OCI-LY7 (cell line): ENCODE measurements at regions not wholly inside any gene's neighbourhood (a gene's known extent, or its start where the extent isn't known, plus 50 kb on each side); places are given as distances from the start of the nearest gene placed in this dataset.

ENCODE experiments used
- BruUV-seq: library from RNA; stranded (reverse); fragments of 400-500 nt; replicated peaks from 2 replicates; lab custom pipeline; 2021; lab: Mats Ljungman, UMichigan
- CTCF ChIA-PET: fragments of 300-600 bp; sonication (Branson Sonifier 250); formaldehyde crosslinking; loops from one replicate; lab custom pipeline; 2022; ENCODE audit warnings: antibody characterized with exemption; ENCODE audit not compliant: unreplicated experiment; lab: Charles Lee
- POLR2A ChIA-PET: fragments of 300-600 bp; sonication (Branson Sonifier 250); formaldehyde crosslinking; loops from one replicate; lab custom pipeline; 2022; ENCODE audit warnings: antibody characterized with exemption; lab: Charles Lee
- DNase-seq: peaks from one replicate; pipeline ENCODE4 v3.0.0-alpha.2; 2015; ENCODE audit warnings: low spot score
- H2AFZ ChIP-seq: fragments of 200-600 bp; sonication (generic), shearing (Covaris generic); 2 replicates; pipeline ENCODE4 v1.6.1; 2014; ENCODE audit warnings: mild to moderate bottlenecking, antibody characterized with exemption, low read length, moderate library complexity
- H3K27ac ChIP-seq: fragments of 200-600 bp; sonication (generic); 2 replicates; pipeline ENCODE4 v1.5.1; 2014; ENCODE audit warnings: mixed run types, low read depth, mild to moderate bottlenecking, moderate library complexity, low read length, inconsistent platforms; ENCODE audit not compliant: poor library complexity, severe bottlenecking
- H3K36me3 ChIP-seq: fragments of 200-600 bp; sonication (generic); 2 replicates; pipeline ENCODE4 v1.6.1; 2014; ENCODE audit warnings: mild to moderate bottlenecking, antibody characterized with exemption, low read length, moderate library complexity, mixed read lengths; ENCODE audit not compliant: insufficient read depth
- H3K4me1 ChIP-seq: fragments of 200-600 bp; sonication (generic); 2 replicates; pipeline ENCODE4 v1.5.1; 2014; ENCODE audit warnings: mild to moderate bottlenecking, low read length; ENCODE audit not compliant: insufficient read depth, poor library complexity, severe bottlenecking
- H3K4me2 ChIP-seq: fragments of 200-600 bp; sonication (generic); 2 replicates; pipeline ENCODE4 v1.6.1; 2014; ENCODE audit warnings: mild to moderate bottlenecking, low read length
- H3K4me3 ChIP-seq: fragments of 200-600 bp; sonication (generic); 2 replicates; pipeline ENCODE4 v1.5.1; 2014; ENCODE audit warnings: mild to moderate bottlenecking, low read depth, low read length; ENCODE audit not compliant: poor library complexity, severe bottlenecking
- H3K79me2 ChIP-seq: fragments of 200-600 bp; sonication (generic); 2 replicates; pipeline ENCODE4 v1.6.1; 2016; ENCODE audit warnings: low read depth, mild to moderate bottlenecking, low read length, moderate library complexity, mixed read lengths; ENCODE audit not compliant: insufficient read depth
- H3K9me2 ChIP-seq: fragments of 200-600 bp; sonication (generic); 2 replicates; pipeline ENCODE4 v1.6.1; 2016; ENCODE audit warnings: mild to moderate bottlenecking, low read length, mixed read lengths; ENCODE audit not compliant: insufficient read depth
- H3K9me3 ChIP-seq: fragments of 200-600 bp; sonication (generic); 2 replicates; pipeline ENCODE4 v1.6.1; 2014; ENCODE audit warnings: mild to moderate bottlenecking, mixed run types, low read length, mixed read lengths
- H4K20me1 ChIP-seq: fragments of 200-600 bp; sonication (generic); 2 replicates; pipeline ENCODE4 v1.6.1; 2014; ENCODE audit warnings: mild to moderate bottlenecking, antibody characterized with exemption, low read length, moderate library complexity, mixed read lengths; ENCODE audit not compliant: insufficient read depth
- EZH2phosphoT487 ChIP-seq: fragments of 200-600 bp; sonication (generic); IDR thresholded peaks from 2 replicates; pipeline ENCODE4 v1.6.1; 2018; ENCODE audit warnings: low read depth, borderline replicate concordance, mild to moderate bottlenecking, mixed run types, antibody characterized with exemption, low read length, moderate library complexity, mixed read lengths
- intact Hi-C: fragments of 100-400 bp; cut with micrococcal nuclease; formaldehyde crosslinking; loops from one replicate; pipeline ENCODE4 v1.10.0; 2022; ENCODE audit not compliant: unreplicated experiment
- TF ChIP-seq, protein P1 (sequence below): fragments of 200-600 bp; sonication (generic); conservative IDR thresholded peaks from 2 replicates; pipeline ENCODE4 v1.5.1; 2014; ENCODE audit warnings: mild to moderate bottlenecking, antibody characterized with exemption, low read length, moderate library complexity, mixed read lengths

DNA sequence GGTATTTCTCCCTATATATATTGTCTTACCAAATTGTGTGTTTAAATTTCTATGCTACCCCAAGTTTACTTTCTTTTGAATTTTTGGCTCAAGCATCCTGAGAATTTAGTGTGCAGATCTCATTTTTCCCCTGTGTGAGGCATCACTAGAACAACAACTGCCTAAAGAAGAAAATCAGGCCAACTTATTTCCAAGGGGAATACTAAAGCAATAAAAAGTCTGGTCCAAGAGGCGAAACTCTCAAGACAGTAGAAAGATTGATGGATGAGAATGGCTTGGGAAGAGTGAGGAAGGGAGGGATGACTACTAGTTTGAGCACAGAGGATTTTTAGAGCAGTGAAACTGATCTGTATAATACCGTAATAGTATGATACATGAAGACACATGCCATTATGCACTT, 86.3 kb upstream of the CFAP20DC start:
- TF ChIP-seq, protein P1, sequence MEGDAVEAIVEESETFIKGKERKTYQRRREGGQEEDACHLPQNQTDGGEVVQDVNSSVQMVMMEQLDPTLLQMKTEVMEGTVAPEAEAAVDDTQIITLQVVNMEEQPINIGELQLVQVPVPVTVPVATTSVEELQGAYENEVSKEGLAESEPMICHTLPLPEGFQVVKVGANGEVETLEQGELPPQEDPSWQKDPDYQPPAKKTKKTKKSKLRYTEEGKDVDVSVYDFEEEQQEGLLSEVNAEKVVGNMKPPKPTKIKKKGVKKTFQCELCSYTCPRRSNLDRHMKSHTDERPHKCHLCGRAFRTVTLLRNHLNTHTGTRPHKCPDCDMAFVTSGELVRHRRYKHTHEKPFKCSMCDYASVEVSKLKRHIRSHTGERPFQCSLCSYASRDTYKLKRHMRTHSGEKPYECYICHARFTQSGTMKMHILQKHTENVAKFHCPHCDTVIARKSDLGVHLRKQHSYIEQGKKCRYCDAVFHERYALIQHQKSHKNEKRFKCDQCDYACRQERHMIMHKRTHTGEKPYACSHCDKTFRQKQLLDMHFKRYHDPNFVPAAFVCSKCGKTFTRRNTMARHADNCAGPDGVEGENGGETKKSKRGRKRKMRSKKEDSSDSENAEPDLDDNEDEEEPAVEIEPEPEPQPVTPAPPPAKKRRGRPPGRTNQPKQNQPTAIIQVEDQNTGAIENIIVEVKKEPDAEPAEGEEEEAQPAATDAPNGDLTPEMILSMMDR, result no peak
- no peak for TF ChIP-seq EZH2phosphoT487
- H3K27ac ChIP-seq, result no peak overlapping the region
- intact Hi-C loops, result no loop called here
- POLR2A ChIA-PET, result no interaction called here
- no TSS peak for BruUV-seq
- CTCF ChIA-PET, result no interaction called here
- no peaks in the 10 kb centered on the region for H3K36me3 ChIP-seq
- no peak overlapping the region for H3K4me3 ChIP-seq
- no peaks in the 10 kb centered on the region for H3K4me1 ChIP-seq
- no peaks in the 10 kb centered on the region for H3K79me2 ChIP-seq
- DNase-seq, result no peak
- no peak overlapping the region for H3K4me2 ChIP-seq
- no peaks in the 10 kb centered on the region for H4K20me1 ChIP-seq
- H3K9me2 ChIP-seq, result no peaks in the 10 kb centered on the region
- H2AFZ ChIP-seq, result no peak overlapping the region
- no peaks in the 10 kb centered on the region for H3K9me3 ChIP-seq

DNA sequence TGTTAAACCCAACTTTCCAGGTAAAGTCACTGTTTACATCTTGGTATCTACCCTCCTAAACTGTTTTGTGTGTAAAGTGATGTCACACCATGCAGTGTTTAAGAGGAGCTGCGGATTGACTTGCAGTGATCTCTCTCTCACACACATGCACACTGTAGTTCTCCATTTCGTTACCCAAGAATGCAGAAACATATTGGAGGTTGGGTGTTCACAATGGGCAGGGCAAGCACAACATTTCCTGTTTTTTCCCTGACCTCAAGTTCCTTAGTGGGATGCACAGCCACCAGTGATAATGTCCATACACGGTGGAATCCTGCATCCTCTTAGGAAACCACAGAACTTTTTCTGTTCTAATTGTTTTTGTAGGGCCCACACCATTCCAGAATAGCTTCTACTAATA, 85.3 kb upstream of the CFAP20DC start:
- POLR2A ChIA-PET, result no interaction called here
- H3K9me2 ChIP-seq, result no peaks in the 10 kb centered on the region
- H3K4me3 ChIP-seq, result no peak overlapping the region
- no peaks in the 10 kb centered on the region for H4K20me1 ChIP-seq
- no peaks in the 10 kb centered on the region for H3K36me3 ChIP-seq
- no peak overlapping the region for H3K27ac ChIP-seq
- no peaks in the 10 kb centered on the region for H3K4me1 ChIP-seq
- H2AFZ ChIP-seq, result no peak overlapping the region
- intact Hi-C loops, result no loop called here
- no peak overlapping the region for H3K4me2 ChIP-seq
- H3K9me3 ChIP-seq, result no peaks in the 10 kb centered on the region
- TF ChIP-seq, protein P1, result no peak
- no peak for DNase-seq
- BruUV-seq, result no TSS peak
- no peaks in the 10 kb centered on the region for H3K79me2 ChIP-seq
- CTCF ChIA-PET, result no interaction called here

- ChIA-PET CTCF (no interaction called here), POLR2A (no interaction called here)
- no peak for DNase-seq
- Histone ChIP-seq H3K9me2 (no peaks in the 10 kb centered on the region), H3K4me3 (no peak overlapping the region), H2AFZ (no peak overlapping the region), H3K9me3 (no peaks in the 10 kb centered on the region), H3K36me3 (no peaks in the 10 kb centered on the region), H3K27ac (no peak overlapping the region), H3K79me2 (no peaks in the 10 kb centered on the region), H3K4me2 (no peak overlapping the region), H3K4me1 (no peaks in the 10 kb centered on the region), H4K20me1 (no peaks in the 10 kb centered on the region)
- TF ChIP-seq EZH2phosphoT487, result no peak
- TF ChIP-seq, protein P1, result no peak
- no TSS peak for BruUV-seq
- intact Hi-C loops, result no loop called here
These were observed 83.5 kb upstream of the CFAP20DC start for GRCh38 chr3:59133311-59133710.
